LNCaP clone FGC (cell line): ENCODE measurements at regions not wholly inside any gene's neighbourhood (a gene's known extent, or its start where the extent isn't known, plus 50 kb on each side); places are given as distances from the start of the nearest gene placed in this dataset.

ENCODE experiments used
- DNase-seq: peaks from one replicate; pipeline ENCODE4 v3.0.0-alpha.2; 2011; ENCODE audit warnings: low read depth
- H3K4me3 ChIP-seq: 2 replicates; pipeline ENCODE4 v1.5.1; 2011; ENCODE audit warnings: mild to moderate bottlenecking, low read depth, low read length, control low read depth
- TF ChIP-seq, protein P1 (sequence below): IDR thresholded peaks from 2 replicates; pipeline ENCODE4 v1.5.1; 2012; ENCODE audit warnings: mild to moderate bottlenecking; ENCODE audit not compliant: control insufficient read depth, insufficient read depth; ENCODE audit errors: extremely low read depth

DNA sequence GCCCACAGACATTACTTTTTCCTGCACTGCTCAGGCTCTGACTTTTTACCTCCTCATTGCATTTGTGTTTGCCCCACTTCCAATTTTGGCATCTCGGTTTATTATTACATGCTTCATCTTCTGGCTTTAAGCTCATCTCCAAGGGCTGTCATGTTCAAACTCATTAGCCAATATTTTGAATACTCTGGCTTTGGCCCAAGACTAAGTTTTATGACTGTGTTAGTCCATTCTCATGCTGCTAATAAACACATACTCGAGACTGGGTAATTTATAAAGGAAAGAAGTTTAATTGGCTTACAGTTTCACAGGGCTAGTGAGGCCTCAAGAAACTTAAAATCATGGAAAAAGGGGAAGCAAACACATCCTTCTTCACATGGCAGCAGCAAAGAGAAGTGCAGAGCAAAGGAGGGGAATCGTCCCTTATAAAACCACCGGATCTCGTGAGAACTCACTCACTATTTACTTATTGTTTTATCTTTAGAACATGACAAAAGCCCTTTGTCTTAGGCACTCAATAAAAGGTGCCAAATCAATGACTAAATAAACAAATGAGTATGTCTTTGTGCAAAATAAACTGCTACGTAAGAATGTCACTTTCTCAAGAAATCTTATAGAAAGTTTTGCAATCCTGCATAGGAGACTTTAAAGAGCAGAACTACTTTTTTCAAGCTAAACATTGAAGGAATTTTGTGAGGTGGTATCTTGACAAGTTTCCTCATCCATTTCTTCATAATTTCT, 233.4 kb upstream of the SPRY2 start:
- no peak for DNase-seq
- no peak overlapping the region for H3K4me3 ChIP-seq
- TF ChIP-seq, protein P1, sequence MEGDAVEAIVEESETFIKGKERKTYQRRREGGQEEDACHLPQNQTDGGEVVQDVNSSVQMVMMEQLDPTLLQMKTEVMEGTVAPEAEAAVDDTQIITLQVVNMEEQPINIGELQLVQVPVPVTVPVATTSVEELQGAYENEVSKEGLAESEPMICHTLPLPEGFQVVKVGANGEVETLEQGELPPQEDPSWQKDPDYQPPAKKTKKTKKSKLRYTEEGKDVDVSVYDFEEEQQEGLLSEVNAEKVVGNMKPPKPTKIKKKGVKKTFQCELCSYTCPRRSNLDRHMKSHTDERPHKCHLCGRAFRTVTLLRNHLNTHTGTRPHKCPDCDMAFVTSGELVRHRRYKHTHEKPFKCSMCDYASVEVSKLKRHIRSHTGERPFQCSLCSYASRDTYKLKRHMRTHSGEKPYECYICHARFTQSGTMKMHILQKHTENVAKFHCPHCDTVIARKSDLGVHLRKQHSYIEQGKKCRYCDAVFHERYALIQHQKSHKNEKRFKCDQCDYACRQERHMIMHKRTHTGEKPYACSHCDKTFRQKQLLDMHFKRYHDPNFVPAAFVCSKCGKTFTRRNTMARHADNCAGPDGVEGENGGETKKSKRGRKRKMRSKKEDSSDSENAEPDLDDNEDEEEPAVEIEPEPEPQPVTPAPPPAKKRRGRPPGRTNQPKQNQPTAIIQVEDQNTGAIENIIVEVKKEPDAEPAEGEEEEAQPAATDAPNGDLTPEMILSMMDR: no peak

DNA sequence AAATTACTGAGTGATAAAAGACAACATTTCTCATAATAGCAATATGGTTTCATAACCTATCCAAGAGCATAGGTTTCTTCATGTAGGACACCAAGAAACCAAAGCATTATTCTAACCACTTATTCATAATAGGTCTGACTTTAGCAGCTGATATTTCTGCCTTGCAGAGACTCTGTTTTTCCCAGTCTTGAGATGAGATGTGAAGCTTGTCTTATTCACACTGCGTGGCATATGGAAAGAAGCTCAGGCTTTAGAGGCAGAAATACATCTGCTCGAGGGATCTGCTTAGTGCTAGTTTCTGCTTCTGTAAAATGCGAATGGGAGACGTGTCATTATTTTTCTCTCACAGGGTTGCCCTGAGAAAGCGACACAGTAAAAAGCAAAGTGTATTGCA, 232.0 kb upstream of the SPRY2 start:
- H3K4me3 ChIP-seq: no peak overlapping the region
- no peak for DNase-seq
- TF ChIP-seq, protein P1: no peak

GRCh38 chr13:80572308-80572922, 231.5 kb upstream of the SPRY2 start:
- TF ChIP-seq, protein P1: no peak
- DNase-seq: no peak
- H3K4me3 ChIP-seq: no peak overlapping the region

GRCh38 chr13:80571346-80572307, 230.7 kb upstream of the SPRY2 start:
- TF ChIP-seq, protein P1: no peak
- DNase-seq: no peak
- no peak overlapping the region for H3K4me3 ChIP-seq

DNA sequence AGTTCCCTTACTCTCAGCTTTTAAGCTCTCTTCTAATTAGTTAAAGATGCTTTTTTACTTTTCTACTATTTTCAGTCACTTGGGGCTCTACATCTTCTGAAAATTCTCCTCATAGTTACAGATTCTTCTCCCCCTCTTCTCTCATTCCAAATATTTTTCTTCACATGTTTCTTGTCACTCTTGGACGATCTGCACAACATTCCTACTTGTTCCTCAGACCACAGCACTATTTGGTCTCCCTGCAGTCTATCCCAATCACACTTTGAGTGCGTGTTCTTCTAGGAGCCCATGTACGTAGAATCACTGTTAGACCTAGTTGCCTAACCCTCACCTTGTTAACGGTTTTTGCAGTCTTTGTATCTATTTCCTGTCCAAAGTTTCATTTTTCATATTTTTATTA, 222.5 kb upstream of the SPRY2 start:
- no peak for DNase-seq
- TF ChIP-seq, protein P1: no peak

GRCh38 chr13:80562433-80563156, 221.7 kb upstream of the SPRY2 start:
- H3K4me3 ChIP-seq: no peak overlapping the region
- TF ChIP-seq, protein P1: no peak
- no peak for DNase-seq

More for the DNA sequence above, 222.5 kb upstream of the SPRY2 start:
- no peak overlapping the region for H3K4me3 ChIP-seq
